HG03097 (cell line): ENCODE measurements at regions not wholly inside any gene's neighbourhood (a gene's known extent, or its start where the extent isn't known, plus 50 kb on each side); places are given as distances from the start of the nearest gene placed in this dataset.
"Not testable (repeated sequence)": the region's sequence is repeated elsewhere in the genome, so short reads cannot be mapped to it uniquely, and the experiment has no call there.

Experiments used
- ATAC-seq: cut with Tn5 transposase; IDR thresholded peaks from one replicate; pipeline ENCODE4 v1.9.1; 2021; ENCODE audit not compliant: unreplicated experiment, low FRiP score

GRCh38 chrX:66915893-66916292 is 277.0 kb upstream of the EDA2R start:
- no peak for ATAC-seq

DNA sequence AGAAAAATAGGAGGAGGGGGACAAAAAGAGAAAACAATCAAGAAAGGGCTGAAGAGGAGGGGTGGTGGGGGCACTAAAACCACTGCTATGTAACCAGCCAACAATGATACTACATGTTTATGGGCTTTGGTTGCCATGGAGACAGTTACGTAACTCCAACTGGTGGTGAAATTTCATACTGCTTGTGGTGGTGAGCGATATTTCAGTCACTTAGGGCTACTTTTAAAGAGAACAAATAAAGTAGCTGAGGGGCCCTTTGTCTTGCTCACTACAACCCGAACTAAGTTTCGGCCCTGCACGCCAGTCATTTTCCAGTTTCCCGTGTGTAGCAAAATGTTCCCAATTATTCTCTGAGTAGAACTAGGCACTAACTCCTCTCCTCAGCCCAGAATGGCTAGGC is 275.2 kb upstream of the EDA2R start:
- no peak for ATAC-seq

DNA sequence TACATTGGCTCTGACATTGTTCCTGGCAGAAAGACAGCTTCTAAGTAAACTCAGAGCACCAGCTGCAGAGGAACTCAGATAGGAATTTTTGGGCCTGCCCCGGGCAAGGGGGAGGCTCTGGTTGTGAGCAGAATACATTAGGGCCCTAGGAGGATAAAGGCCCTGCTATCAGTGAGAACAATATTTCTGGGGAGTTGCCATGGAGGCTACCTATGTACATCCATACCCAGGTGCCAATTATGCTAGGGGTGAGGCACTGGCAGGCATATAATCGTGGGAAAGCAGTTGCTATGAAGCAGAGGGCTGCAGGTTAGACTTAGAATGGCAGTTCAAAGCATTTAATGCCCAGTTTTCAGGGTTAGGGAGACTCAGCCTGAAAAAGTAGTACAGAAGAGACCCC is 273.5 kb upstream of the EDA2R start:
- no peak for ATAC-seq

DNA sequence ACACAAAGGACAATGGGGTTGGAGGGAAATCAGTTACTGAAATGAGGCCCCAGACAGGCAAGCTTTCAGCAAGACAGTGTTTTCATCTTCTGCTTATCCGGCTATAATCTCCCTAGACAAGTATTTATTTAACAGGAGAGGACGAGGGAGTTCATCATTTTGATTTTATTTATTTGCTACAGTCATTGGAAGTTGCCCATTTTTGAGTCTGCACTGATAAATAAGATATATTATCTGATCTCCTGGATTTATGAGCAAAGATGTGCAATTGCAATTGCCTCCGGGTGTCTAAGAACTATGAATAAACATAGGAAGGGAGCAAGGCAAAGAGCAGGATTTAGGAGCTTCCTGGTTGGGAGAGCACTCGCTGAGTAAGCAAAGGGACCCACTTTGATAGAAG is 263.2 kb upstream of the EDA2R start:
- no peak for ATAC-seq

DNA sequence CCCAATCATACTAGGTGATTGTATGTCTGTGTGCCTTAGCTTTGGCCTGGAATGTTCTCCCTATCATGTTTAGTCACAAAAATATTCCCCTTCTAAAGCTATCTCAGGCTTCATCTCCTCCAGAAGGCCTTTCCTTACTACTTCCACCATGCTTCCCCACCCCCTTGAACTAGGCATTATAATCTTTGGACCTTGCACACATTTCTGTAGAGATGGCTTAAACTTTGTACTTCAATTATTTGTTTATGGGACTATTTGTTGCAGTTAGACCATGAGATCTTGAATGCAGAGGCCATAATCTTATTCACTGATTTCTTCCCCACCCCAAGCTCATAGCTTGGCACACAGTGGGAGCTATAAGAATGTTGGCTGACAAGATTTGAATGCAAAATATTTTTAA is 262.0 kb upstream of the EDA2R start:
- no peak for ATAC-seq

DNA sequence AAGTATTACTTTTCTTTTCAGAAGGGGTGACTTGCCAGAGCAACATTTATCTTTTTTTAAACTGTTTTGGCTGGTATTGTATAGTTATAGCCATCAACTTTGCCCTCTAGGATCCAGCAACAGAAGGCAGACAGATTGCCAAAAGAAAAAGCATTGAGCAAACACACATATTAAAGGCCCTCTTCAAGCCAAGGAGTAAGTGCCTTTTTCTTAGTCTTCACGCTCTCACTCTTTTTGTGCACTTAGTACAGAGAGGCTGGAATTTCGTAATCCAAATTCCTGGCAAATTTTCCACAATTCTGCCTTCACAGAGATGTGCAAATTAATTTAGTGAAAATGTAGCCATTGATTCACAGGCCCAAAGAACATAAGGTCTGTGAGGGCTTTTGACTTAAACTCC is 253.1 kb upstream of the EDA2R start:
- ATAC-seq: no peak

GRCh38 chrX:66889418-66889817 is 250.5 kb upstream of the EDA2R start:
- no peak for ATAC-seq

DNA sequence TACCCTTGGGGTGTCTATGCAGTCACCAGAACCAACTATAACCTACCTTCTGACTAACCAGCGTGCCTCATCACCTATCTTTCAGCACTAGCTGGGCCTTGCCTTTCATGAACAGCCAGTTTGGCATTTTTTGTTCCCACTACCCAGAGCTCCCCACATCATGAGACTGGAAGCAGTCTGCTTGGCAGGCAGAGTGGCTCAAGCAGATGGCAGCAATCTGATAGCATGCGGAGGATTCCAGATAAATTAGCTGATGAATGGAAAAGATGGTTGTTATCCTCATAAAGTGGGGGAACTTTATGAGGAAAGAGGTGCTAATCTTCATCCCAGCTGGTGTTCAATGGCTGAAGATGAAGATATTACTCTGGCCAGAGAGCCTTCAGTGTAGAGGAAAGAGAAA is 243.2 kb upstream of the EDA2R start:
- ATAC-seq: no peak

GRCh38 chrX:66876776-66877175 is 237.9 kb upstream of the EDA2R start:
- ATAC-seq: no peak

GRCh38 chrX:66872771-66873170 is 233.9 kb upstream of the EDA2R start:
- no peak for ATAC-seq

DNA sequence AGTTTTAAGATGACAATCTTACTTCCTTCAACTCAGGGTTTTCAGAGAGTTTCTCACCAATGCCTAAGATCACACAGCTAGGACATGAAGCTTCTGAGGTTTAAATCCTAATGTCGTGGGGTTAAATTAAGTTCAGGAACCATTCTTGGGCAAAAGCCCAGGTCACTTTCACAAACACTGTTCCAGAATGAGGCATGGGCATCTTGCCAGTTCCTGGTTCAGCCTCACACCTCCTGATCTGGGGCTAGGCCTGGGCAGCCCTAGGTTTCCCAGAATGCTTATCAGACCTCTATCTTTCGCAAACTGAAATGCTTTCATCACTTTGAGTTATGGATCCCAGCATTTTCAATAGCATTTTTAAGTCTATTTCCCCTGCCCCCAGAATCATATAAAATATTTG is 224.8 kb upstream of the EDA2R start:
- ATAC-seq: no peak

DNA sequence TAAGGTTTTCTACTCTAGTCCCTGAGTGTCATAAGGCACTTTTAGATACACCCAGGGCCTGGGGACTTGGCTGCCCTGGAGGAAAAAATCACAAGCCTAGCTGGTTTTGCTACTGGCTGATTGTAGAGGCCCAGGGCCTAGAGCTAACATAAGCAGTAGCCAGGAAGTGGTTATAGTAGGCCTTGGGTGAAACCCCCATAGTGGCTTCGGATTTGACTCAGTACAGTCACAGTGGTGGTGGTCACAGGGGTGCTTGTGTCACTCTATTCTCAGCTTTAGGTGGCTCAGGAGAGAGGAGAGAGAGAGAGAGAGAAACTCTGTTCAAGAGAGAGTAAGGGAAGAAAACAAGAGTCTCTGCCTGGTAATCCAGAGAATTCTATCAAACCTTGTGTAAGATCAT is 194.5 kb upstream of the EDA2R start:
- peak; percentile 97 for ATAC-seq

- ATAC-seq: no peak
Observed at GRCh38 chrX:66815227-66815626, 176.3 kb upstream of the EDA2R start.

DNA sequence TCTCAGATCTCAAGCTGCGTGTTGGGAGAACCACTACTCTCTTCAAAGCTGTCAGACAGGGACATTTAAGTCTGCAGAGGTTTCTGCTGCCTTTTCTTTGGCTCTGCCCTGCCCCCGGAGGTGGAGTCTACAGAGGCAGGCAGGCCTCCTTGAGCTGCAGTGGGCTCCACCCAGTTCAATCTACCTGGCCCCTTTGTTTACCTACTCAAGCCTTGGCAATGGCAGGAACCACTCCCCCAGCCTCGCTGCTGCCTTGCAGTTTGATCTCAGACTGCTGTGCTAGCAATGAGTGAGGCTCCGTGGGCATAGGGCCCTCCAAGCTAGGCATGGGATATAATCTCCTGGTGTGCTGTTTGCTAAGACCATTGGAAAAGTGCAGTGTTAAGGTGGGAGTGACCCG is 155.6 kb upstream of the EDA2R start:
- not testable (repeated sequence) for ATAC-seq

GRCh38 chrX:66766318-66766717 is 127.4 kb upstream of the EDA2R start:
- ATAC-seq: no peak

DNA sequence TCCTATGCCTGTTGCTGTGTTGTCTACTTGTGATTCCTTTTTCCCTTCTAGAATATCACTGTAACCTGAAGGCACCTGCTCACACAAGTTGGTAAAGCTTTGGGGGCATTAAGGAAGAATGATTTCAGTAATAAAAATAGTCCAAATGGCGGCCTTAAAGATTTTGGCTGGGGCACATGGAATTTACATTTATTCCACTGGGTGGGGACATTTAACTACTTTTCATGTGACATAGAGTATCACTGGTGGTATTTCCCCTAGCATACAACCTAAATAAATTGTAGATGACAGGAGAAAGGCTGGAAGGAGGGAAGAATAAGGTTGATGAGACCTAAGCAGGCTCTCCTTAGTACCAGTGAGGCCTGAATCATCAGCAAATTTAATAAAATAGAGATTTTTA is 121.8 kb upstream of the EDA2R start:
- no peak for ATAC-seq

GRCh38 chrX:66756717-66757116 is 117.8 kb upstream of the EDA2R start:
- ATAC-seq: peak; percentile 44

- ATAC-seq: no peak
Observed at GRCh38 chrX:66751136-66751782, 112.4 kb upstream of the EDA2R start.

- ATAC-seq: not testable (repeated sequence)
Observed at GRCh38 chrX:66744519-66744918, 105.6 kb upstream of the EDA2R start.

DNA sequence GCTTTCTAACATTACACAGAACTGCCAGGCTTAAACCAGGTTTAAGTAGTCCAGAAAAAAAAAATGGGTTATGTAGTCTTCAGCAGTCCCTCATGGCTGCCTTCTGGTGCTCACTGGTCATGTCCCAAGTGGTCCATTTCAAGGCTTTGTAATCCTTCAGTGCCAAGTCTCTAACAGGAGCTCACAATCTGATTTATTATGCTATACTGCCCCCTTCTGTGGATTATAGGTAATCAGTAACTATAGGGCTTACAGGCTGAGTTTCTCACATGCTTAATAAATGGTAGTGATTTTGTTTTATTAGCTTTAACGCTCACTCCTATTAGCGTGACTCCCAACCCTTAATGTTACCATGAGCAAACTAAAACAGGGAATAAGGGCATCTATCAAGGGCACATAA is 92.5 kb upstream of the EDA2R start:
- ATAC-seq: no peak

GRCh38 chrX:66728818-66729271 is 90.0 kb upstream of the EDA2R start:
- ATAC-seq: peak; percentile 52

DNA sequence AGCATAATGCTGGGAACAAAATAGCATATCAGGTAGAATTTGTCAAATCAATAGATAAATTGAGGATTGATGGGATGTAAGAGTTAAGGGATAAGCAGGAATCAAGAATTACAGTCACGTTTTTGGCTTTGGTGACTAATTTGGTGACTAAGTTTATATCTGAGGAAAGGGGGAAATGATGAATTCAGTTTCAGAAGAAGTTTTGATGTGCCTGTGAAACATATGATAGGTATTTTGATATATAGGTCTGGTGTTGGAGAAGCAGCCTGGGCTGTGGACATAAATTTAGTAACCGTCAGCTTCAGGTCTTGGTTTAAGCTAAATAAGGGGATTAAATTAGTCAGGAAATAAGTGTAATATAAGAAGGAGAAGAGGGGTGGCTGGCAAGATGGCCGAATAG is 79.0 kb upstream of the EDA2R start:
- no peak for ATAC-seq
